GM12875 (cell line): ENCODE measurements at regions not wholly inside any gene's neighbourhood (a gene's known extent, or its start where the extent isn't known, plus 50 kb on each side); places are given as distances from the start of the nearest gene placed in this dataset.

Experiments used
- H3K4me3 ChIP-seq: one replicate; pipeline ENCODE4 v1.5.1; 2011; ENCODE audit warnings: low read depth, low read length, control low read depth
- TF ChIP-seq, protein P1 (sequence below): IDR thresholded peaks from 2 replicates; pipeline ENCODE4 v1.5.1; 2011; ENCODE audit warnings: low read depth, mild to moderate bottlenecking, control low read depth, inconsistent platforms, low read length, moderate library complexity, borderline replicate concordance; ENCODE audit not compliant: insufficient read depth

DNA sequence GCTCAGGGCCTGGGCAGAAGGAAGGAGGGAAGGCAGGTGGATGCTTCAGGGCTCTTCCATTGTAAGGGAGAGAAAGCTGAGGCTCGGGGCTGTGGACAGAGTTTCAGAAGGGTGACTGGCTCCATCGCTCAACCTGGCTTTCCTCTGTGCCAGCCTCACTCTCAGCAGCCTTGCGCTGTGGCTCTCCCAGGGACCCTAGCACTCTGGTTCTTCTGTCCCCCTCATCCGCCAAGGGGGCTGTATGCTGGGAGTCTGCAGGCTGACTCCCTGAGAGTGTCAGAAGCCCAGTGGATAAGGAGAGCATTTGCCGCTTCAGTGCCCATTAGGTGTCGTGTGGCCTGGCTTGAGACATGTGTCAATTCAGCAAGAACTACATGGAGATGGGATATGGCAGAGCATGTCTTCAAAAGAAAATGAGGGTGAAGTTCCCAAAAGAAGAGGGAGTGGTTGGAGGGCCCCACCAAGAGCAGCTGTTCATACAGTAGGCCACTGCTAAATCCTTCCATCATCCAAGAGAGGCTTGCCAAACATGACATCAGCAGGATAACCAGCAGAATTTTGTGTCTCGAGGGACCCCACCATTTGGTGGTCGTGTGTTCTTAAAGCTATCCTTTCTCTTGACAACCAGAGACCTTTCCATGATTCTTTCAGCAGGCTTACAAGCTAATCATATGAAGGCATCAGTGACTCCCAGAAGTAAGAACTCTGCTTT is 148.2 kb downstream of the IRX5 start:
- TF ChIP-seq, protein P1, sequence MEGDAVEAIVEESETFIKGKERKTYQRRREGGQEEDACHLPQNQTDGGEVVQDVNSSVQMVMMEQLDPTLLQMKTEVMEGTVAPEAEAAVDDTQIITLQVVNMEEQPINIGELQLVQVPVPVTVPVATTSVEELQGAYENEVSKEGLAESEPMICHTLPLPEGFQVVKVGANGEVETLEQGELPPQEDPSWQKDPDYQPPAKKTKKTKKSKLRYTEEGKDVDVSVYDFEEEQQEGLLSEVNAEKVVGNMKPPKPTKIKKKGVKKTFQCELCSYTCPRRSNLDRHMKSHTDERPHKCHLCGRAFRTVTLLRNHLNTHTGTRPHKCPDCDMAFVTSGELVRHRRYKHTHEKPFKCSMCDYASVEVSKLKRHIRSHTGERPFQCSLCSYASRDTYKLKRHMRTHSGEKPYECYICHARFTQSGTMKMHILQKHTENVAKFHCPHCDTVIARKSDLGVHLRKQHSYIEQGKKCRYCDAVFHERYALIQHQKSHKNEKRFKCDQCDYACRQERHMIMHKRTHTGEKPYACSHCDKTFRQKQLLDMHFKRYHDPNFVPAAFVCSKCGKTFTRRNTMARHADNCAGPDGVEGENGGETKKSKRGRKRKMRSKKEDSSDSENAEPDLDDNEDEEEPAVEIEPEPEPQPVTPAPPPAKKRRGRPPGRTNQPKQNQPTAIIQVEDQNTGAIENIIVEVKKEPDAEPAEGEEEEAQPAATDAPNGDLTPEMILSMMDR, result no peak
- no peak overlapping the region for H3K4me3 ChIP-seq

GRCh38 chr16:55081622-55082590 is 151.2 kb downstream of the IRX5 start:
- TF ChIP-seq, protein P1, result no peak
- no peak overlapping the region for H3K4me3 ChIP-seq

GRCh38 chr16:55082591-55082976 is 151.9 kb downstream of the IRX5 start:
- TF ChIP-seq, protein P1, result no peak
- H3K4me3 ChIP-seq, result no peak overlapping the region

DNA sequence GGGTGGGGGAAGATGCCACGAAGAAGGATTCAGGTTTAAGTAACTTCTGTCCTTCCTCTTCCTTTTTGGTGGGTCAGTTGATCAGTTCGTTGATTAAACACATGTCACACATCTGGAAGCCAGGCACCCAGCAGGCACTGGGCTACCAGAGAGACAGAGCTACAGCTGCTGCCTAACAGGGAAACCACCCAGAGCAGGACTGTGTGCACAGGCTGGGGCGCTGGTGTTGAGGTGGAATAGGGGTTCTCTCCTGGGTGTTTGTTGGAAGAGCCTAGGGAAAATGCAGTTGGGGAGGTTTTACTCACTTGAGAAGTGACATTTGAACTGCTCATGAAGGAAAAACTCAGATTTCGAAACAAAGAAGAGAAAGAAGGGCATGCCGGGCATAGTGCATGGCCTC is 152.4 kb downstream of the IRX5 start:
- TF ChIP-seq, protein P1, result no peak
- H3K4me3 ChIP-seq, result no peak overlapping the region

DNA sequence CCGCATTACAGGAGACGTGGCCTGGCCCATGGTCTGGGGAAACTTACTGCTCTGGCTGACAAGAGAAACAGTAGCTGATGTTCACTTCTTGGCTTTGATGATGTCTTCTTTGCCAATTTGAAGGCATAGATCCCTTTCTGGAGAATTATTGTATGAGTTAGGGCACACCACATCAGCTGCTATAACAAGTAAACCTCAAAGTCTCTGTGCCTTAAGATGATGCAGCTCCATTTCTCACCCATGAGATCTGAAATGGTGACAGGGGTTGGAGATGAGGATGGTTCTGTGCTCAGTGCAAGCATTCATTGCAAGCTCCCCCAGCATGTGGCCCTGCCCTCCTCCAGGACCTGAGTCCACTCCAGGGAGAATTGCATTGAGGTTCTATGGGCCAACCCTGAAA is 157.4 kb downstream of the IRX5 start:
- TF ChIP-seq, protein P1, result no peak
- H3K4me3 ChIP-seq, result no peak overlapping the region

GRCh38 chr16:55089600-55089999 is 158.9 kb downstream of the IRX5 start:
- TF ChIP-seq, protein P1, result no peak

More at GRCh38 chr16:55089600-55089999, 158.9 kb downstream of the IRX5 start:
- H3K4me3 ChIP-seq, result no peak overlapping the region
